Transverse colon (tissue), 4 donors: ENCODE measurements at regions not wholly inside any gene's neighbourhood (a gene's known extent, or its start where the extent isn't known, plus 50 kb on each side); places are given as distances from the start of the nearest gene placed in this dataset.
"Not testable (repeated sequence)": the region's sequence is repeated elsewhere in the genome, so short reads cannot be mapped to it uniquely, and the experiment has no call there.

Source experiments
- DNase-seq: peaks from one replicate; pipeline ENCODE4 v3.0.0-alpha.2; 2019
- H3K27ac ChIP-seq, 4 donors: fragments of 200-600 bp; sonication (generic); 2 replicates each; pipeline ENCODE4 v1.5.1; 2016 to 2018; ENCODE audit warnings: inconsistent platforms in 4 of 4
- H3K27me3 ChIP-seq: fragments of 200-600 bp; sonication (generic); 2 replicates; pipeline ENCODE4 v1.5.1; 2017; ENCODE audit warnings: inconsistent platforms
- H3K36me3 ChIP-seq, 4 donors: fragments of 200-600 bp; sonication (generic); 2 replicates each; pipeline ENCODE4 v1.5.1; 2017 to 2019; ENCODE audit warnings: inconsistent platforms in 4 of 4
- H3K4me1 ChIP-seq, 4 donors: fragments of 200-600 bp; sonication (generic); 2 replicates each; pipeline ENCODE4 v1.5.1; 2017 to 2020; ENCODE audit warnings: inconsistent platforms in 4 of 4
- H3K4me3 ChIP-seq, 4 donors: fragments of 200-600 bp; sonication (generic); 1 replicate in 1 of 4; 2 replicates in 3 of 4; pipeline versions ENCODE4 v1.5.1 to v1.6.1; 2017 to 2019; ENCODE audit warnings: inconsistent platforms in 4 of 4
- H3K9me3 ChIP-seq, 2 donors: fragments of 200-600 bp; sonication (generic); 2 replicates each; pipeline ENCODE4 v1.5.1; 2017 to 2019; ENCODE audit warnings: inconsistent platforms in 2 of 2
- EP300 ChIP-seq: sonication (generic); formaldehyde crosslinking; IDR thresholded peaks from one replicate; pipeline ENCODE4 v1.6.1; 2017; ENCODE audit warnings: antibody characterized with exemption, low read depth
- POLR2A ChIP-seq: fragments of 450-650 bp; IDR thresholded peaks from one replicate; pipeline ENCODE4 v1.6.1; 2016; ENCODE audit warnings: antibody characterized with exemption, mild to moderate bottlenecking, moderate library complexity
- POLR2AphosphoS5 ChIP-seq, 3 donors: sonication (generic); formaldehyde crosslinking; IDR thresholded peaks; one replicate each; pipeline ENCODE4 v1.6.1; 2016; ENCODE audit warnings: antibody characterized with exemption in 3 of 3
- WGBS, 2 donors: methylation state at CpG; one replicate each; pipeline ENCODE4 v1.1.5; 2018; ENCODE audit warnings: low coverage in 1 of 2; 5-methylcytosine and 5-hydroxymethylcytosine counted together
- in situ Hi-C, 4 donors: fragments of 200-750 bp; cut with MboI; loops; one replicate each; pipeline versions ENCODE4 v1.15.0 to v1.15.1; 2017; ENCODE audit warnings: low sequenced_read_pairs in 3 of 4, low pct_ligation_motif_present in 1 of 4, low pct_unique_long_range_greater_than_20kb in 1 of 4
- intact Hi-C: fragments of 100-400 bp; cut with DNase I; formaldehyde crosslinking; loops from one replicate; pipeline ENCODE4 v1.15.1; 2023; ENCODE audit warnings: low total_unique reads
- TF ChIP-seq, protein P1 (sequence below), 5 experiments: fragments of 200-600 bp in 3 of 5; fragments of 450-650 bp in 2 of 5; sonication (generic) in 3 of 5; IDR thresholded peaks; 1 replicate in 2 of 5; 2 replicates in 3 of 5; pipeline ENCODE4 v1.5.1; 2016 to 2017; ENCODE audit warnings: antibody characterized with exemption in 5 of 5, inconsistent platforms in 3 of 5, mild to moderate bottlenecking in 2 of 5, moderate library complexity in 1 of 5

DNA sequence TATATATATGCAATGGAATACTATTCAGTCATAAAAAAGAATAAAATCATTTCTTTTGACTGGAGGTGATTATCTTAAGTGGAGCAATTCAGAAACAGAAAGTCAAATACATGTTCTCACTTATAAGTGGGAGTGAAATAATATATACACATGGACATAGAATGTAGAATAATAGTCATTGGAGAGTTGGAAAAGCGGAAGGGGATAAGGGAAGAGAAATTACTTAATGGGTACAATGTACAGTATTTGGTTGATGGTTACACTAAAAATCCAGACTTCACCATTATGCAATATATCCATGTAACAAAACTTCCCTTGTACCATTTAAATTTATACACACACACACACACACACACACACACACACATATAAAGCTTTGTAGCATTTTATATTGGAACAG lies 84.3 kb downstream of the RAP2B start:
- Histone ChIP-seq H3K27me3 (no peaks in the 10 kb centered on the region), H3K9me3 (no peaks in the 10 kb centered on the region), H3K36me3 (no peaks in the 10 kb centered on the region), H3K27ac (peak overlapping the region; percentile 0 to 46 (median 16)), H3K4me1 (peaks cover 0 to 12% (median 0%) of the 10 kb centered on the region in 4 donors), H3K4me3 (no peak overlapping the region)
- TF ChIP-seq EP300 (no peak), POLR2A (no peak), POLR2AphosphoS5 (IDR thresholded peaks at IDR 0.05) (no peak)
- TF ChIP-seq, protein P1, sequence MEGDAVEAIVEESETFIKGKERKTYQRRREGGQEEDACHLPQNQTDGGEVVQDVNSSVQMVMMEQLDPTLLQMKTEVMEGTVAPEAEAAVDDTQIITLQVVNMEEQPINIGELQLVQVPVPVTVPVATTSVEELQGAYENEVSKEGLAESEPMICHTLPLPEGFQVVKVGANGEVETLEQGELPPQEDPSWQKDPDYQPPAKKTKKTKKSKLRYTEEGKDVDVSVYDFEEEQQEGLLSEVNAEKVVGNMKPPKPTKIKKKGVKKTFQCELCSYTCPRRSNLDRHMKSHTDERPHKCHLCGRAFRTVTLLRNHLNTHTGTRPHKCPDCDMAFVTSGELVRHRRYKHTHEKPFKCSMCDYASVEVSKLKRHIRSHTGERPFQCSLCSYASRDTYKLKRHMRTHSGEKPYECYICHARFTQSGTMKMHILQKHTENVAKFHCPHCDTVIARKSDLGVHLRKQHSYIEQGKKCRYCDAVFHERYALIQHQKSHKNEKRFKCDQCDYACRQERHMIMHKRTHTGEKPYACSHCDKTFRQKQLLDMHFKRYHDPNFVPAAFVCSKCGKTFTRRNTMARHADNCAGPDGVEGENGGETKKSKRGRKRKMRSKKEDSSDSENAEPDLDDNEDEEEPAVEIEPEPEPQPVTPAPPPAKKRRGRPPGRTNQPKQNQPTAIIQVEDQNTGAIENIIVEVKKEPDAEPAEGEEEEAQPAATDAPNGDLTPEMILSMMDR (IDR thresholded peaks at IDR 0.05) = no peak
- in situ Hi-C loops = no loop called here
- WGBS, 2 donors = 0% methylated on average over 1 of the region's 1 CpG; no CpG with 5 or more reads in 1 of the 2 donors
- no peak for DNase-seq
- intact Hi-C loops = no loop called here

DNA sequence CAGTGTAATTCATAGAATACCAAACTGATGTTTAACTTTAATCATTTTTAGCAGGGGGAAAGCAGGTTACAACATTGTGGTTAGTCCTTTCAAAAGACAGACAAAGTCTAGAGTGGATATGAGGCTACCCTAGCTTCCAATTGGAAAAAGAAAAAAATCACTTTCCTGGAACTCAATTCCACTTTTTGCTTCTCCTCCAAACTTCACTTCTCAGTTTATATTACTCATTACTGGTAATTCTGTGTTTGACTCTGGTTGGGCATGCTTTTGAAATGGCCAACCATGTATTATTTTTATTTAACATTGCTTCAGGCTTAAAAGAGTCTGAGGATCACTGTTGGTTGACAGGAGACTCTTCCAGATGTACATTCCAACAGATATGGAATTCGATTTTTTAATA lies 84.8 kb downstream of the RAP2B start:
- intact Hi-C loops (no loop called here), in situ Hi-C loops (no loop called here)
- Histone ChIP-seq H3K4me1 (peaks cover 0 to 12% (median 0%) of the 10 kb centered on the region in 4 donors), H3K36me3 (no peaks in the 10 kb centered on the region), H3K27me3 (no peaks in the 10 kb centered on the region), H3K27ac (peak overlapping the region; percentile 0 to 54 (median 24)), H3K9me3 (no peaks in the 10 kb centered on the region), H3K4me3 (no peak overlapping the region)
- 17 to 31% methylated on average over 1 of the region's 1 CpG for WGBS, 2 donors
- DNase-seq = no peak
- TF ChIP-seq EP300 (no peak), POLR2AphosphoS5 (IDR thresholded peaks at IDR 0.05) (no peak), POLR2A (no peak)
- TF ChIP-seq, protein P1 (IDR thresholded peaks at IDR 0.05) = no peak

DNA sequence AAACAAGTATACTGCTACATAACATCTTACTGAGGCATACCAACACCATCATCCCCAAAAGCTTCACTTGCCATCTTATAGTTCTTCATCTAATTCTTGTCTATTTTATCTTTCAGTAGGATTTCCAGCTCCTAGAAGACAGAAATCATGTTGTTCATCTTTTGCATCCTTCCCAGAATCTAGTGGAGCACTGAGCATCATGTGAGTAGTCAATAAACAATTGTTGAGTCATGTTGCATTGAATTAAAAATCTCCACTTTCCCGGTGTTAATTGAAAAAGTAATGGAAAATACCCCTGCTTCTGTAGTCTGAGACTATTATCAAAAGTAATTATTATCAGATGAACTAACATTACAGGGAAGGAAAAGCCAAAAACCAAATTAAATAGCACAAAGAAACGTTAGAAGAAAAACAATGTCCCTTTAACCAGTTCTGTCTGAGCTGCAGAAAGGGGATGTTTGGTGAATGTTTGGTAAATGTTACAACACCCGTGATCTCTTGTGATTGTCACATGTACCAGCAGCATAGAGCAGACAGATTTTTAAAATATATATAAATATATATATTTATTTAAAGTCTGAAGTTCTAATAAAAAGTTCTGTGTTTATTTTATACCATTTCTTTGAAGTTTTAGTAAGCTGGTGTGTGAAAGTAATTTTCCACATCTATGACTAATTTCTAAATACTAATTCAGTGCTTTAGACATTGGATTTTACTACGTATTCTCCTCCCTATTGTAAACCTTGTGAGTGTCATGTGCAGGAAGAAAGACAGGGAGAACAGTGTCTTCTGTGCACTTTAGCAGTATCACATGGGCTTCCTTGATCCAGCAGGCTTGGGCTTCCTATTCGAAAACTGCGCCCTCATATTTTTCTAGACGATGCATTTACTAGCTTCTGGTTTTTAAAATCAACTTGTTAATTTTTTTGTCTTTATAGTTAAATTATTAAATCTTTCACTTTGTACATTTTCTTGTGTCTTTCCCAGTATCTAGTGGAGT lies 85.6 kb downstream of the RAP2B start:
- 48 to 61% methylated on average over 7 of the region's 7 CpGs for WGBS, 2 donors
- no peak overlapping the region for H3K4me3 ChIP-seq
- TF ChIP-seq POLR2AphosphoS5 (IDR thresholded peaks at IDR 0.05) (no peak), EP300 (no peak), POLR2A (no peak)
- TF ChIP-seq, protein P1 (IDR thresholded peaks at IDR 0.05) = no peak
- no peak for DNase-seq
- peak overlapping the region; percentile 0 to 54 (median 24) for H3K27ac ChIP-seq
- no peaks in the 10 kb centered on the region for H3K36me3 ChIP-seq
- in situ Hi-C loops (no loop called here), intact Hi-C loops (no loop called here)
- H3K27me3 ChIP-seq = no peaks in the 10 kb centered on the region
- H3K9me3 ChIP-seq = no peaks in the 10 kb centered on the region
- H3K4me1 ChIP-seq = peaks cover 0 to 12% (median 0%) of the 10 kb centered on the region in 4 donors

DNA sequence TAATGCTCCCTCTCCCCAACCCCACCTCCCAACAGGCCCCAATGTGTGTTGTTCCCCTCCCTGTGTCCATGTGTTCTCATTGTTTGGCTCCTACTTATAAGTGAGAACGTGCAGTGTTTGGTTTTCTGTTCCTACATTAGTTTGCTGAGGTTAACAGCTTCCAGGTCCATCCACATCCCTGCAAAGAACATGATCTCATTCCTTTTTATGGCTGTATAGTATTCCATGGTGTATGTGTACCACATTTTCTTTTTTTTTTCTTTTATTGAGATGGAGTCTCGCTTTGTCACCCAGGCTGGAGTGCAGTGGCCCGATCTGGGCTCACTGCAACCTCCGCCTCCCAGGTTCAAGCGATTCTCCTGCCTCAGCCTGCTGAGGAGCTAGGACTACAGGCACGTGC lies 86.8 kb downstream of the RAP2B start:
- H3K27ac ChIP-seq = peak overlapping the region in 2 of 4 donors; percentile 13 to 46
- in situ Hi-C loops, H3K27me3 ChIP-seq, H3K36me3 ChIP-seq, H3K4me3 ChIP-seq, H3K9me3 ChIP-seq, DNase-seq, intact Hi-C loops: not testable (repeated sequence)
- WGBS, 2 donors = 86 to 100% methylated on average over 5 to 6 of the region's 6 CpGs
- peaks cover 0 to 12% (median 0%) of the 10 kb centered on the region in 4 donors for H3K4me1 ChIP-seq
